NCI-H774 (cell line): ENCODE measurements at regions not wholly inside any gene's neighbourhood (a gene's known extent, or its start where the extent isn't known, plus 50 kb on each side); places are given as distances from the start of the nearest gene placed in this dataset.
"Not testable (repeated sequence)": the region's sequence is repeated elsewhere in the genome, so short reads cannot be mapped to it uniquely, and the experiment has no call there.

Experiments
- DNase-seq: peaks from one replicate; lab custom pipeline; 2025; lab: John Stamatoyannopoulos, UW

- DNase-seq = no peak
Observed at GRCh38 chrX:953879-954482, 258.5 kb downstream of the CRLF2 start.

GRCh38 chrX:952816-953215 is 259.6 kb downstream of the CRLF2 start:
- no peak for DNase-seq

- DNase-seq = not testable (repeated sequence)
Observed at GRCh38 chrX:947262-947661, 265.2 kb downstream of the CRLF2 start.

GRCh38 chrX:943035-943434 is 269.4 kb downstream of the CRLF2 start:
- DNase-seq = no peak

- DNase-seq = no peak
Observed at GRCh38 chrX:940691-941090, 271.8 kb downstream of the CRLF2 start.

GRCh38 chrX:936979-937769 is 275.3 kb downstream of the CRLF2 start:
- no peak for DNase-seq

GRCh38 chrX:933611-934010 is 278.8 kb downstream of the CRLF2 start:
- DNase-seq = no peak

- DNase-seq = no peak
Observed at GRCh38 chrX:928606-929005, 283.8 kb downstream of the CRLF2 start.

GRCh38 chrX:926991-927390 is 285.5 kb downstream of the CRLF2 start:
- no peak for DNase-seq

- no peak for DNase-seq
Observed at GRCh38 chrX:926070-926469, 286.4 kb downstream of the CRLF2 start.

GRCh38 chrX:925652-926061 is 286.8 kb downstream of the CRLF2 start:
- no peak for DNase-seq

- DNase-seq = no peak
Observed at GRCh38 chrX:925094-925493, 287.4 kb downstream of the CRLF2 start.

GRCh38 chrX:924017-924416 is 288.4 kb downstream of the CRLF2 start:
- DNase-seq = no peak

GRCh38 chrX:920234-920799 is 289.7 kb downstream of the SHOX start:
- no peak for DNase-seq

- DNase-seq = no peak
Observed at GRCh38 chrX:916230-916599, 285.6 kb downstream of the SHOX start.

- no peak for DNase-seq
Observed at GRCh38 chrX:915427-916229, 285.0 kb downstream of the SHOX start.

GRCh38 chrX:914206-914605 is 283.6 kb downstream of the SHOX start:
- DNase-seq = no peak

- DNase-seq = no peak
Observed at GRCh38 chrX:912677-913076, 282.1 kb downstream of the SHOX start.

- DNase-seq = not testable (repeated sequence)
Observed at GRCh38 chrX:909068-909467, 278.5 kb downstream of the SHOX start.

- DNase-seq = no peak
Observed at GRCh38 chrX:906586-906985, 276.0 kb downstream of the SHOX start.

GRCh38 chrX:905848-906566 is 275.4 kb downstream of the SHOX start:
- DNase-seq = no peak

- no peak for DNase-seq
Observed at GRCh38 chrX:903116-903515, 272.5 kb downstream of the SHOX start.
